ENCODE measurements at regions not wholly inside any gene's neighbourhood (a gene's known extent, or its start where the extent isn't known, plus 50 kb on each side); places are given as distances from the start of the nearest gene placed in this dataset.
"Not testable (repeated sequence)": the region's sequence is repeated elsewhere in the genome, so short reads cannot be mapped to it uniquely, and the experiment has no call there.

DNA sequence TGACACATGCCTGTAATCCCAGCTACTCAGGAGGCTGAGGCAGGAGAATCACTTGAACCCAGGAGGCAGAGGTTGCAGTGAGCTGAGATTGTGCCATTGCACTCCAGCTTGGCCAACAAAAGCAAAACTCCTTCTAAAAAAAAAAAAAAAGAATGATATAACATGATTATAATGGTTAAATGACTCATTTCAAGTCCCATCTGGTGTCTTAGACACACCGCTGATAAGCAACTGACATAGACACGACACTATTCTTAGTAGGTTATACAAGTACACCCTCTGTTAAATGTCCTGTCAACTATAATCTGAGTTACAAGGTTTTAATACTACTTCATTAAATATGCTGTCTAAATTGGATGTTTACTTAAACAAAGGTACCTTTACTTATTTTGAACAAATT is 405.3 kb upstream of the CLINT1 start:
- no peak for DNase-seq (ENCODE audit: low spot score)

DNA sequence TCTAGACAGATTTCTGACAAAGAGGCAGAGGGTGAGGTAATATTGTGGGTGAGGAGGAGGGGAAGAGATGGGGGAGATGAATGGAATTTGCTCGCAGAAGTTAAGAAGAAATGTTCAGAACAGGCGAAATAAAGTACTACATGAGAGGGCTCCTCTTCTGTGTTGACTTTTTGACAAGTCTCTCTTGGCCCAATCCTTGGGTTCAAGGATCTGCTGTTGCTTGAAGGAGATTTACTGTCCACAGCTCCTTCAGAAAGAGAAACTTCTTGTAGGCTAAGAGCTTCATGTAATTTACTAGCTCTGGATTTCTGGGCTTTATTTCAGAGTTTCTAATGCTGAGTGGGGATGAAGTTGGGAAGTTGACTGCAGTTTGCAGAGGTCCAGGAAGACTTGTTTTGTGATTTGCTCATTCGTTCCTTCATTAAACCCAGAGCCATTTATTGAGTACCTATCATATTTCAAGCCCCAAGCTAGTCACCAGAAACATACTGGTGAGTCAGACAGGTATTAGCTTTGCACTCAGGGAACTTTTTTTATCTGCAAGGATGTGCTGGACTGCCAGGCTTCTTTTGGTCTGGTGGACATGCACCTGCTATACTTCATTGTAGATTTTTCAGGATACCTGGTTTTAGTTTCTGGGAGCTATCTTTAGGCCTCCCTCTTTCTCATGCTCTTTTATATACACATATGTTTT is 402.9 kb upstream of the CLINT1 start:
- DNase-seq (ENCODE audit: low spot score), result no peak

DNA sequence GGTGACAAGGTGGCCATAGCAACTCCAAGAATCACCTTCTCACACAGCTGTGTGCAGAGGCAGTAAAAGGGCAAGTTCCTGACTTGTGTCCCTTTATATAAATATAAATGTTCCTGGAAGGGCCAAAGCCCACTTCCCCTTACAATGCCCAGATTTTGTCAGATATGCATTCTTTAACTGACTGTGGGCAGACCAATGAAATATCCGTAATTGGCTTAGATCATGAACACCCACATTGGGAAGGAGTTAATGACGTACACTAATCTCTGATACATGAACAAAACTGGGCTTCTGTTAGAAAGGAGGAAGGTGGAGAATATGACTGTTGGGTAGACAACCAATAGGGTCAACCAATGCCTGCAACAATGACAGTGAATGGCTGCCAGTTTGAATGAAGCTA is 397.2 kb upstream of the CLINT1 start:
- DNase-seq (ENCODE audit: low spot score), result no peak

DNA sequence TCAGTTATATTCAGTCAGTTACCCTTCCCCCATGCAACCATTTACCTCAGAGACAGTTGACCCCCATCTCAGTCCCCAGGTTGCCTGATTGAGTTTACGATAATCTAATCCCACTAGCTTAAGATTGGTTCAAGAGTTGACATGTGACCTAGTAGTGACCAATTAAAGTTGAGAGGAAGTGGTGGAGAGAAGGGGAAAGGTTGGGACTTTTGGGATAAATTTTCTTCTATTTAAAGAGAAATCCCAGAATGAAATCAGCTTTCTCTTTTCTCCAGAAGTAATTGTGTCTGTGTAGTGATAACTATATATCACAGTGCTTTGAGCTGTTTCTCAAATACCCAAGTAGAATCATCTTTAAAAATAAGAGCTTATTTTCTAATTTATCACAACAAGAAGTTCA is 396.7 kb upstream of the CLINT1 start:
- no peak for DNase-seq (ENCODE audit: low spot score)

DNA sequence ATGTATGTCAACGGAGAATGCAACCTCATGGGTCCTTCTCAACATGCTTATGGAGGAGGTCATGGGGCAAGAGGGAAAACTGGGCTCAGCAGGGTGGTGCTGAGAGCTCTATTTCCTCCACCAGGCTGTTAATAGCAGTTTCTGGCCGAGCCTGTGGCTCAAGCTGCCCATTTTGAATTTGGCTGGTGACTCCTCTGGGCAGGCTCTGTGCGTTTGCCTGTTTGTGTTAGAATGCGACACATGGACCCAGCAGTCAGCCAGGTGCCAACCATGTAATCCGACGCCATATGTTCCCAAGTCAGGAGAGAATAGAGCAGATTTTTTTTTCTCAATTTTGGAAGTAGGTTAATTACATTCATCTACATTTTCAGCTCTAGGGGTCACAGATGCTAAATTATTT is 387.7 kb upstream of the CLINT1 start:
- no peak for DNase-seq (ENCODE audit: low spot score)

DNA sequence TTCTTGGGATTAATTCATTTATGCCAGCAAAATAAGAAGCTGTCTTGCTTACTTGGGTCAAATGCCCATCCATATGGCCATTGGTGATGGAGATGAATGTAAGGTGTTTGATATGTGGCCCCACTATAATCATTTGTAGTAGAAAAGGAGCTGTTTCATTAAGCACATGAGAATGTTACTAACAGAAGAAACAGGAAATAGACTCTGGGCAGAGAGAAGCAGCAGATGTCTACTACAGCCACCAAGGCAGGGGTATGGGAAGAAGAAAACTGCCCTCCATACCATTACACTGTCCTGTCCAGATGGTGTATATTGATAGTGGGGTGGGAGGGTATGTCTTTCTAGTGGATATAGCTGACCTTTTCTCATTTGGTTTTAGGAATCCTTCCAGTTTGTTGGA is 386.6 kb upstream of the CLINT1 start:
- DNase-seq (ENCODE audit: low spot score), result no peak

DNA sequence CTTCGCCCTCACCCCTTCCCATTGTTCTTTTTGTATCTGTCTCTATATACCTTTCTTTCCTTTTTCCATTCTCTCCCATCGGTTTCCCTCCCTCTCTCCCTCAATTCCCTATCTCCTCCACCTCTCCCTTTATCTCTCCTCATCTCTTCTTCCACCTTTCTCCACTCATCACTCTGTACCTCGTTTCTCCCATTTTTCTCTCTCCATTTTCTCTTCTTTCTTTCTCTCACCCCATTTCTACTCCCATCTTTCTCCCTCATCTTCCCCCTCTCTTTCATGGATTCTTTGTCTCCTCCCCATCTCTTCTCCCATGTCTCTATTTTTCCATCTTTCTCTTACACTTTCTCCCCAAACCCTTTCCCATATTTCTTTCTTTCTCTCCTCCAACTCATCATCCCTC is 385.9 kb upstream of the CLINT1 start:
- DNase-seq (ENCODE audit: low spot score), result no peak

DNA sequence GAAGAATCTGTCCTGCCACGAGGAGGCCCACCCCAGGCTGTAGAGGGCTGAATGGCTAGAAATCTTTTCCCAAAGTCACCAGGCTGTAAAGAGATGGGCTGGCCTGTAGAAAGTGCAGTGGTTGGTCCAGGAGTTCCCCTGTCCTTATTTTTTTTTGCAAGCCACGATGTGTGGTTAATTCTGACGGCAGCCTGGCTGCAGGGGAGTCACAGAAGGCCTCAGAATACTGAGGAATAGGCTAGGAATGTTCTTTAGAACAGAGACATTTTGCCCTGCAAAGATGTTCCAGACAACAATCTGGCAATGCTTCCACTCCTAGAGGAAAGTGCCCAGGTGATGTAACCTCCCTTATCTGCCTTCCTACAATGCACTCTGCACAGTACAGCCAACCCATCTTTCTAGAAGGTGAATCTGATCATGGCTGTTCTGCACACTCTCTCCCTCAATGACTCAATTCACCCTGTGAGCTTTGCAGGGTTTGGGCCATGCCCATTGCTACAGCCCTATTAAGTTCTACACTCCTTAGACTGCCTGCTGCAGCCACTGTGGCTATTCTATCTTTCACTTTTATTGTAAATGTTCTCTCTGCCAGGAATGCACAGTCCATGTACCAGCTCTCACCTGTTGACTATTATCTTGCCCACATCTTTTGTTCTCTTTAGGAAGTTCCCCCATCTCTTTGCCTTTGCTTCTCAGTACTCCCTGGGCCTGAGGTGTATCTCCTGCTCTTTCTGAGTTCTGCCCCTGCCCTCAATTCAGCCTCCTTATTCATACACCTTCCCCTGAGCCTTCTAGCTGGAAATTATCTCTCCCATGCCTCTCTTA is 377.8 kb upstream of the CLINT1 start:
- no peak for DNase-seq (ENCODE audit: low spot score)

DNA sequence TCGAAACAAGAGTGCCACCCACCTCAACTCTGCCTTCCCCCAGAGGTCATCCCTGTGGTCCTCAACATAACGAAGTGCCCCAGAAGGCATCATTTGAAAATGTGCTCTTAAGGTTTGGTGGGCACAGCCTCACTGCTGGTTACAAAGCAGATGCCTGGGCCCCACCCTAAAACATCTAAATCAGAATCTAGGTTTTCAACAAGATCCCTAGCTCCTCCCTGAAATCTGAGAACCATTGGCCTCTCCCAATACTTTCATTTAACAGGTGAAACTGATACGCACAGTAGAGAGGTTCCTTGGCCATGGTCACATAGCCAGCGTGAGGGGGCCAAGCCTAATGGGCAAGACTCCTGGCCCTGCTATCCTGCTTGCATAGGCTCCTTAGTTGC is 376.2 kb upstream of the CLINT1 start:
- DNase-seq (ENCODE audit: low spot score), result no peak

DNA sequence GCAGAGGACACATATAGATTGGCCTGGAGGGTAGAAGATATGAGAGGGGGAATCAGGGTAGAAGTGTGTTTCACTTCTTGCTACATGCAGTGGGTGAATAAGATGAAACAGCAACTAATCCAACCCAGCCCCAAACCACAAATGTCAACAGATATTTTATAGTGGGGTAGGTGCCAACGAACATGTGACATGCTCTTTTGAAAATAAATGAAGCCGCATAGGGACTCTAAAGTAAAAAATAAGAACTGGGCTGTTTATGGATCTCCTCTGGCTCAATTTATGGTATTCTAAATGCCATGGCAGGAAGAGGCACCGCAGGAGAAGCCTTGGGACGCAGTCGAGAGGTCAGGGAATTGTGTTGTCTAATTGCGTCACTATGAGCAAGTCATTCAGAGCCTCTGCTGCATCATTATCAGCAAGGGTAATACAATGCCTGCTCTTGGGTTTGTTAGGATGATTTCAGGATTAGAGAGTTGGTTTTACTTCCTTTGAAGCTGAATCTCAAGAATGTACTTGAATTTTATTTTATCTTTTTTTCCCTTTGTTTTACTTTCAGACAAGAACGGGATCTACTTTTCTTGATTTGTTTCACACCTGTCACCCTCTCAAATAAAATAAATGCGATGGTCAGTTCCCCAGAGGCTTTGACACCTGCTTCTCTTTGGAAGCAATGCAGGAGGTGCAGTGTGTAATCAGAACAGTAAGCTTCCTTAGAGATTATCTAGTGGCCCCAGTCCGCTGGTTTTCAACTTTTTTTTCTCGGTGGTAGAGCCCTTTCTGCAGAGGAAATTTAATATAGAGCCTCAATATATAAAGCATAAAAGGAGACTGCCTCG is 375.6 kb upstream of the CLINT1 start:
- DNase-seq (ENCODE audit: low spot score), result no peak

DNA sequence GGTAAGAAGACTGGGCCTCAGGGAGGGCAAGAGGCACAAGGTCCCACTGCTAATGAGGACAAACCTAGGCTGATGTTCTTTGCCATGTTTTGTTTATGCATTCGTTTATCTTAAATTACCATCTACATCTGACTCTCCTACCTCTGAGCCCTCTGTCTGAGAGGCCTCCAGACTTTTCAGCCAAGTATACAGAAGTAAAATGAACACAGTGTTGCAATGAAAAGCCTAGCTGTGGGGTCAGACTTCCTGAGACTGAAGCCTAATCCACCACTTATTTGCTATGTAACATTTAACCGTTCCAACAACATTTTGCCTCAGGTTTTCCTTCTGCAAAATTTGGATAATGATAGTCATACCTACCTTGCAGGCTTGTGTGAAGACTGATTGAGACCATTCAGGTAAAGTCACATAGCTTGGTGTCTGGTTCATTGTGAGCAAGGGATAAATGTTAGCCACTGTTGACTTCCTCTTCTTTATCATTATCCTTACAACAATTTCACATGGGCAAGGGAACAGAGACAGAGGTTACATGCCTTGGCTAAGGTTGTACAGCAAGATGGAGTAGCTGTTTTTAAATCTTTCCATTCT is 374.9 kb upstream of the CLINT1 start:
- no peak for DNase-seq (ENCODE audit: low spot score)

DNA sequence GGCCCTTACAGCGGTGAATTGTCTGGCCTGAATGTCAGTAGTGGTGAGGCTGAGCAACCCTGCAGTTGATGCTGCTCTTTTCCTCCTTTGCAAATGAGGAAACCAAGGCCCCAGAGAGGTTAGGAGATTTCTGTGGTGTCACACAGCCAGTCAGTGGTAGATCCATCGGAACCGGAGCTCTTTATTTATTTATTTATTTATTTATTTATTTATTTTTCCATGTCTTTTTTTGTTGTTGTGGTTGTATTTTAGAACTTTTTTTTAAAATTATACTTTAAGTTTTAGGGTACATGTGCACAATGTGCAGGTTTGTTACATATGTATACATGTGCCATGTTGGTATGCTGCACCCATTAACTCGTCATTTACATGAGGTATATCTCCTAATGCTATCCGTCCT is 368.4 kb upstream of the CLINT1 start:
- DNase-seq (ENCODE audit: low spot score), result not testable (repeated sequence)

DNA sequence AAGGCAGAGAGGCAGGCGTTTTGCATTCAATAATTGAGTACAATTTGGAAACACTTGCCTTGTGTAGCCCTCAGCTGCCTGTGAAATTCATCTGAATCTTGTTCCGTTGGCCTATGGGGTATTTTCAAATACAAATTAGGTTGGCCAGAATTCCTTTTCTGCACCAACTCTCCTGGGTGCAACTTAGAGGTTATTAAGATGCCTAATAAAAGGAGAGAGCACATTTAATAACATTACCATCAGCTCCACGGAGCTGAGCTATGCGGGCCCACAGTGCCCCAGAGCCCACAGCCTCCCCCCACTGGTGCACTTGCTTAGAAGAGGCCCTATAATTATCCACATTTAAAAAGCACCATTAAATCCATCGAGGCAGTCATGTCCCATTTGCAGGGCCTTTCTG is 367.6 kb upstream of the CLINT1 start:
- no peak for DNase-seq (ENCODE audit: low spot score)

DNA sequence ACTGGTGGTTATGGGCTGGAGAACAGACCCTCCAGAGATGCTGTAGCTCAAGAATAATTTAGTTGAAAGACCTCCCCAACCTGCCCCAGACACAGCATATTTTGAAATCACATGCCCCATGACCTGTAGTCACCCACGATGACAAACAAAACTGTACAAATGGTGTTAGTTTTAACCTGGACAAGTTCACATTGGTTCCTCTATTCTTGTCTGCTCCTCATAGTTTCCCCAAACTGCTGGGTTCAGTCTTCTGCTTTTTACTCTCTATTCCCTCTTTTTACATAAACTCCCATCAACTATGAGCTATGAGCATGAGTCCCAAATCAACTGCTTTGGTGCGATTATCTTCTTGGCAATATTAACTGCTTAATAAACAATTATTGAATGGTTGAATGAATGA is 365.3 kb upstream of the CLINT1 start:
- DNase-seq (ENCODE audit: low spot score), result no peak

DNA sequence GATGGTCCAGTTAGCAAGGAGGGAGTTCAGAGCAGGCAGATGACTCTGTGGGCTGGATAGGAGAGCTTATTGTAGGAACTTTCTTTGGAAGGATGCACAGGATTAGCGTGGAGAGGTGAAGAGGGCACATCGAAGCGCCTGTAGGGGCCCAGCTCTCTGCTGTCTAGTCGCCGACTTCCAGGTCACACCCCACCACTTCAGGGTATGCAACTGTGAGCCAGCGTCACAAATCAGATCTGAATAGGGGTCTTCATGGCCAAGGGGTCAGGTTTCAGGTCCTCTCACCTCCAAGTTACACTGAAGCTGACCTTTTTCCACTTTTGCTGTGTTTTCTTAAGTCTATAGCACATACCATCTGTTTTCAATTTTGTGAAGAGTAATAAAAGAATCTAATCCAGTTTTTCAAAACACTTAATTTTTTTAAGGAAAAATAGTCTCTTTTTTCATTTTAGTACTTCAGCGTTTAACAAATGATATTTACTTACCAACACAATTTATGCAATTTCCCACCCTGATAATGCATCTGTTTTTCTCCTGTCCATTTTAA is 364.2 kb upstream of the CLINT1 start:
- no peak for DNase-seq (ENCODE audit: low spot score)

DNA sequence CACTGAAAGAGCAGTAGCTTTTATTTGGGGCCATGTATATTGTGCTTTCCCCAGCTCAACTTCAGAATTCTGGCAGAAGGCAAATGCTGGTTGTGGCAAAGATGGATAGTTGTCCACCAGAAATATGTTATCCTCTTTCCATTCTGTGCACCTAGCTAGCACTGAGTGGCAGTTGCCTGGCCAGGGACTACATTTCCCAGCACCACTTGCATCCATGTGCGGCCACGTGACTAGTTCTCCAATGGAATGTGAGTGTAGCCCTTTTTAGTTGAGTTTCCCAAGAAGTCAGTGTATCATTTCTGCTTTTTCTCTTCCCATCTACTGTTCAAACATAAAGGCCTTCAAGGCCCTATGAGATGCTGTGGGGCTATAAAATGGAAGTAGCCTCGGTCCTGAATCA is 354.0 kb upstream of the CLINT1 start:
- DNase-seq (ENCODE audit: low spot score), result no peak

DNA sequence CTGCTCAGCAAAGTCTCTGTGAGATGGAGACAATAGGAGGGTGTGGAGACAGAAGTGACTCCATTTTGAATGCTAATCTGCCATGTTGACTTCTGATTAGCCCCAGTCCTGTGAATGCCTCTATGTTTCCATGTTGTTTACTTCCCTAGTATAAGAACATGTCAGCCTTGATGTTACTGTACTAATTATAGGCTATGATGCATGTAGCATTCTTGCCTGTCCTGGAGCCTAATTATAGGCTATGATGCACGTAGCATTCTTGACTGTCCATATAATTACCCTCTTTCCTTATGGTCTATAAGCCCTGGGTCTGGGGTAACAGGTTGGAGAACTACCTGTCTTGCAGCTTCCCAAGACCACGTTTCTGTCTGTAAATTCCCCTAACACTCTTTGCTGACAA is 353.3 kb upstream of the CLINT1 start:
- DNase-seq (ENCODE audit: low spot score), result no peak

DNA sequence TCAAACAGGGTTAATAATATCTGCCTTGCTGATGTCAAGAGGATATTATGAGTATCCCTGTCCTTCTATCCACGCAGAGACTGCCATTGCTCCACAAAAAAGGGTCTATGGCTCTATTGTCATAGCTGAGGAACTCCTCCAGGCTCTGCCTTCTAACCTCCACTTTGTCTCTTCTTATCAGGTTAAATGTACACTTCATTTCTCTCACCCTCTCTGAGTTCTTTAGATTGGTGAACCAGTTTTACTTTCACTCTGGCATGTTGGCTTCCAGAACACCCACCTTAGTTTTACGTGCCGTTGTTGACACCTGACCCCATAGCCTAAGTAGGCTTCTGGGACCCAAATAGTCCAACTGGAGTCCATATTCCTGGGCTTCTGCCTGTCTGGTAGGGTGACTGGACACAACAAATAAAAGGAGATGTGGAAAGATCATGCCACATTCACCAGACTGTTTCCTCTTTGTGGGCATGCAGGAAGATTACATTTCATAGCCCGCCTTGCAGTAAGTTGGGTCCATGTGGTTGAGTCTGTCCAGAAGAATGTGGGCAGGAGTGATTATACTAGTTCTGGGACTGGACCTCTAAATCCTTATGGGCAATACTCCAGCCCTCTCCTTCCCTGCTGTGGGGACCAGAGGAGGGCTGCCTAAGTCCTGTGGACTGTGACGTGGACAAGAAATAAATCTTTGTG is 350.4 kb upstream of the CLINT1 start:
- DNase-seq (ENCODE audit: low spot score), result no peak

DNA sequence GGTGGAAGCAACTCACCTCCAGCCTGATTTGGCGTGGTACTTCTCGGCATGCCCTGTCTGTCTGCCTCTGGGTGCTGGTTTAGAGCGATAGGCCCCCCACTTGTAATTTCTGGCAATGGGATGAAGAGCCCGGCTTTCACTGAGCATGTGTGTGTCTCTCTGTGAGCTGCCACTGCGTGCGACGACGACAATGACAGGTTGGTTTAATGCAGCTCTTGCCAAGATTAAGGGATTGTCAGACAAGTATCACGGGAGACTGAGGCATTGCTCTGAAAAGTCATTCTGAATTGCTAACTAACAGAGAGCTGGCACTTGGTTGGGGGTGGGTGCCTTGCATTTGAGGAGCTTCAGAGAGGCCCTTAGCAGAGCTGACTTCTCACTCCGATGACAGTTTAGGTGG is 348.8 kb upstream of the CLINT1 start:
- no peak for DNase-seq (ENCODE audit: low spot score)

DNA sequence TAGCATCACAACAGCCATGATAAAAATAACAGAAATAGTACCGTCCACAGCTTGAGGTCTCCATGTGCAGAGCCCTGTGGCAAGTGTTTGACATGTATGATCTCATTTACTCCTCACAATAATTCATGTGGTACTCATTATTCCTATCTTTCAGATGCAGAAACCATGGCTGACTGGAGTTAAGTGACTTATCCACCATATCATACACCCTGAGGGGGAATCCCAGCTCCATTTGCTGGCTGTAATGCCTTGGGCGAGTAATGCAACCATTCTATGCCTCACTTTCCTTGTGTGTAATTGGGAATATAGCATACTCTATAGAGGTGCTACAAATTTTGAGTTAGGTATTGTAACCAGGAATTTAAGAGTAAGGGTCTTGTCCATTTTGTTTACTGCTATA is 347.0 kb upstream of the CLINT1 start:
- DNase-seq (ENCODE audit: low spot score), result no peak

DNA sequence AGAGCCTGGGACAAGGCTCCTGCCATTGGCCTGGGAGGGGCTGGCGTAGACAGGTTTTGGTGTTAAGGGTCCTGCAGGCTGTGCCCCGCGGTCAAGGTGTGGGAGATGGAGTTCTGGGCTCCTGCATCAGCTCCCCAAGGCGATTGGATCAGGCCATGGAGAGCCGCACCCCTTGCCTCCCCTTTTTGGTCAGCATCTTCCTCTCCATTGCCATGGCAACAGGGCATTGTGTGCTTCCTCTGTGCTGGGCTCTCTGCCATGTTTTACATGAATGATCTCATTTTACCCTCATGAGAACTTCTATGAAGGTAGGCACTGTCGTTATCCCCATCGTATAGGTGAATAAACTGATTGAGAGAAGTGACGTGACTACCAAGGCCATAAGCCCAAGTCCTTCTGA is 344.3 kb upstream of the CLINT1 start:
- DNase-seq (ENCODE audit: low spot score), result no peak
